ENCODE measurements at regions not wholly inside any gene's neighbourhood (a gene's known extent, or its start where the extent isn't known, plus 50 kb on each side); places are given as distances from the start of the nearest gene placed in this dataset.

- no peak for ATAC-seq
- Histone ChIP-seq H2AFZ (ENCODE audit: low read length) (peak overlapping the region; percentile 78; the same call in 1 of the 2 replicates), H3K79me2 (ENCODE audit: low read length) (no peaks in the 10 kb centered on the region)
Observed at GRCh38 chr3:113051787-113052186, 61.0 kb downstream of the GTPBP8 start.

GRCh38 chr3:113053169-113053568, 62.4 kb downstream of the GTPBP8 start:
- no TSS peak for BruUV-seq (replicated peaks)
- TF ChIP-seq EZH2 (IDR thresholded peaks at IDR 0.05; ENCODE audit: low read length, unreplicated experiment), result no peak
- TF ChIP-seq CTCF (conservative IDR thresholded peaks at IDR 0.05; ENCODE audit: low read depth, low read length), result no peak
- TF ChIP-seq EZH2phosphoT487 (IDR thresholded peaks at IDR 0.05; ENCODE audit: borderline replicate concordance, low read length), result no peak
- POLR2A ChIA-PET (ENCODE audit: unreplicated experiment), result no interaction called here

More at GRCh38 chr3:113051787-113052186, 61.0 kb downstream of the GTPBP8 start:
- BruUV-seq (replicated peaks), result no TSS peak
- ChIA-PET CTCF (no interaction called here), POLR2A (ENCODE audit: unreplicated experiment) (no interaction called here)
- Histone ChIP-seq H3K4me3 (ENCODE audit: low read length) (no peak overlapping the region), H3K9me3 (ENCODE audit: low read length) (no peaks in the 10 kb centered on the region), H3K9ac (ENCODE audit: low read length) (peak overlapping the region; percentile 18; the same call in 1 of the 2 replicates), H3K27ac (ENCODE audit: low read length) (no peak overlapping the region), H3F3A (ENCODE audit: low read length, unreplicated experiment) (no peaks in the 10 kb centered on the region), H4K20me1 (ENCODE audit: low read length) (no peaks in the 10 kb centered on the region), H3K9me2 (replicated peaks; ENCODE audit: low read length) (no peaks in the 10 kb centered on the region), H3K4me1 (ENCODE audit: insufficient read depth, low read length) (peaks cover 4% of the 10 kb centered on the region), H3K27me3 (ENCODE audit: low read length) (no peaks in the 10 kb centered on the region), H3K36me3 (ENCODE audit: low read depth, low read length) (no peaks in the 10 kb centered on the region), H3K4me2 (ENCODE audit: low read length) (peak overlapping the region; percentile 68)
- DNase-seq, result no peak
- intact Hi-C loops (cut with micrococcal nuclease), result loop anchor here (1.0 to 5.0 kb wide), 7 partner anchors 85 to 576 kb away; no protein-coding TSS in a partner anchor
- no peak for TF ChIP-seq CTCF (conservative IDR thresholded peaks at IDR 0.05; ENCODE audit: low read depth, low read length)
- no peak for TF ChIP-seq EZH2 (IDR thresholded peaks at IDR 0.05; ENCODE audit: low read length, unreplicated experiment)
- TF ChIP-seq EZH2phosphoT487 (IDR thresholded peaks at IDR 0.05; ENCODE audit: borderline replicate concordance, low read length), result no peak

DNA sequence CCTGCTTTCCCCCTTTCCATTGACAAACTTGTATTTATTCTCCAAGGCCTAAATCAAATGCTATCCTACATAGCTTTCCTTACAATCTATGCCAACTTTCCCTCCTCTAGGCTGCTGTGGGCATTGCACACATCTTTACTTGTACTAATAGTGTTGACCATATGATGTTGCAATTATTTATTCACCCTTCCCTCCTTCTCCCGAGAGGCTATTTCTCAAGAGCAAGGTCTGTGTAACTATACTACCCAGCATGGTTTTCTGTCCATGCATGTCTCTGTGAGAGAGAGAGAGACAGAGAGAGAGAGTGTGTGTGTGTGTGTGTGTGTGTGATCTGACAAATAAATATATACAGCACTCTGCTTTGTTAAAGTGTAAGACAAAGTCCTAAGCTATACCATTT, 63.8 kb downstream of the GTPBP8 start:
- no TSS peak for BruUV-seq (replicated peaks)
- H2AFZ ChIP-seq (ENCODE audit: low read length), result no peak overlapping the region
- POLR2A ChIA-PET (ENCODE audit: unreplicated experiment), result no interaction called here
- TF ChIP-seq CTCF (conservative IDR thresholded peaks at IDR 0.05; ENCODE audit: low read depth, low read length), result no peak
- no peak for TF ChIP-seq EZH2 (IDR thresholded peaks at IDR 0.05; ENCODE audit: low read length, unreplicated experiment)
- TF ChIP-seq EZH2phosphoT487 (IDR thresholded peaks at IDR 0.05; ENCODE audit: borderline replicate concordance, low read length), result no peak
- CTCF ChIA-PET, result no interaction called here
- no peak overlapping the region for H3K9ac ChIP-seq (ENCODE audit: low read length)
- no peaks in the 10 kb centered on the region for H3K79me2 ChIP-seq (ENCODE audit: low read length)
- no peak overlapping the region for H3K4me3 ChIP-seq (ENCODE audit: low read length)
- DNase-seq, result no peak
- no peak for ATAC-seq
- H3K27me3 ChIP-seq (ENCODE audit: low read length), result no peaks in the 10 kb centered on the region
- H4K20me1 ChIP-seq (ENCODE audit: low read length), result no peaks in the 10 kb centered on the region
- no peak overlapping the region for H3K4me2 ChIP-seq (ENCODE audit: low read length)
- H3K36me3 ChIP-seq (ENCODE audit: low read depth, low read length), result no peaks in the 10 kb centered on the region
- H3K4me1 ChIP-seq (ENCODE audit: insufficient read depth, low read length), result peaks cover 4% of the 10 kb centered on the region
- no peaks in the 10 kb centered on the region for H3F3A ChIP-seq (ENCODE audit: low read length, unreplicated experiment)
- intact Hi-C loops (cut with micrococcal nuclease), result loop anchor here (5.0 kb wide), 3 partner anchors 438 to 573 kb away; no protein-coding TSS in a partner anchor
- no peaks in the 10 kb centered on the region for H3K9me3 ChIP-seq (ENCODE audit: low read length)
- no peak overlapping the region for H3K27ac ChIP-seq (ENCODE audit: low read length)
- H3K9me2 ChIP-seq (replicated peaks; ENCODE audit: low read length), result no peaks in the 10 kb centered on the region

More at GRCh38 chr3:113053169-113053568, 62.4 kb downstream of the GTPBP8 start:
- Histone ChIP-seq H3K9ac (ENCODE audit: low read length) (no peak overlapping the region), H3K79me2 (ENCODE audit: low read length) (no peaks in the 10 kb centered on the region), H3K27me3 (ENCODE audit: low read length) (no peaks in the 10 kb centered on the region), H3K36me3 (ENCODE audit: low read depth, low read length) (no peaks in the 10 kb centered on the region), H3K4me3 (ENCODE audit: low read length) (no peak overlapping the region), H3K4me1 (ENCODE audit: insufficient read depth, low read length) (peaks cover 4% of the 10 kb centered on the region), H2AFZ (ENCODE audit: low read length) (no peak overlapping the region), H3K9me2 (replicated peaks; ENCODE audit: low read length) (no peaks in the 10 kb centered on the region), H3F3A (ENCODE audit: low read length, unreplicated experiment) (no peaks in the 10 kb centered on the region), H3K9me3 (ENCODE audit: low read length) (no peaks in the 10 kb centered on the region), H3K4me2 (ENCODE audit: low read length) (no peak overlapping the region), H4K20me1 (ENCODE audit: low read length) (no peaks in the 10 kb centered on the region), H3K27ac (ENCODE audit: low read length) (no peak overlapping the region)
- intact Hi-C loops (cut with micrococcal nuclease), result loop anchor here (5.0 kb wide), 3 partner anchors 439 to 574 kb away; no protein-coding TSS in a partner anchor
- no peak for DNase-seq
- CTCF ChIA-PET, result interaction anchor here (0.6 to 1.1 kb wide), 2 partner anchors 235 to 525 kb away, joined by 4 read pairs; no protein-coding TSS in a partner anchor
- ATAC-seq, result no peak
